Activated T-helper 1 cell treated with anti-CD3 and anti-CD28 coated beads, Interleukin-2, amount 50 U/mL, for 16 hours (primary cell): ENCODE measurements at regions not wholly inside any gene's neighbourhood (a gene's known extent, or its start where the extent isn't known, plus 50 kb on each side); places are given as distances from the start of the nearest gene placed in this dataset.

Experiments
- DNase-seq, 2 donors: peaks; one replicate each; pipeline ENCODE4 v3.0.0-alpha.2; 2020; ENCODE audit warnings: low read depth in 1 of 2, low spot score in 1 of 2

DNA sequence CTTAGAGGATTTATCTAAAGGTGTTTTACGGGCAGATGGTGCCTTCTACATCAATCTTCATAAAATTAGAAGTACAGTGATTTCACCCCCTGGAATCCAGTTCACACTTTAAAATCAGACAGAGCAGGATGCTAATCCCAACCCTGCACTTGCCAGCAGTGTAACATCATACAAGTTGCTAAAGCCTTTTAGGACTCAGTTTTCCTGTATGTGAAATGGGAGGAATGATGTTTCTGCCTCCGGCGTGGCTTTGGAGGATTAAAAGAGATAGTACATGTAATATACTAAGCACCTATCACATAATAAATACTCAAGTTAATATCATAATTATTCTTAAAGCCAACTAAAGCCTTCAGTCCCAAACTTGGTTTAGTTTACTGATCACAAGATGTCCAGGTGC is 257.2 kb upstream of the THBS1 start:
- no peak for DNase-seq

DNA sequence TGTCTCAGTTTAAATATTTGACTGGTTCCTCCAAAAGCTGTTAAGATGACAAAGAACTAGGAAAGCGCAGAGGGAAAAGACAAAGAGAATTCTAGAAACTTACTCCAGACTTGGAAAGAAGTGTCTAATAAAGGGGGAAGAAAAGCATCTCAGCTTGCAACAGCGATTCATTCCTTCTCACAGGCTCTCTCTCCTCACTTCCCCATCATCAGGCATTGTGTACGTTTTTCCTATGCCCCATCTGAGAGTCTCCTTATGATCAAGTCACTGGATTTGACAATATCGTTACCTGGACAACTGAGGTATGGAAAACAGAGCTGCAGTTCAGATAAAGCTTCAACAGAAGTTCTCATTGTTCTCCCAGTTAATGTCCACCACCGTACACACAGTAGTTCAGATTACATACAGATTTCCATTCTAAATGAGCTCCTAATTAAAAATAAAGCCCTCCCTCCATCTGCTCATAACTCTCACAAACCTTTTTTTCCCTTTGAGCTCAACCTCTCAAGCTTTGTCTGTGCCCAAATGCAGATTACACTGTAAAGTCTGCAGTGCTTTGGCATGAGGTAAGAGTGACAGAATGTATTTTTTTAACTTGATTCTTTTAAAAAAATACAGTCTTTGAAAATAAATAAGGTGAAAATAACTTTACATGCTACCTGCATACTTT is 254.4 kb upstream of the THBS1 start:
- DNase-seq: no peak

DNA sequence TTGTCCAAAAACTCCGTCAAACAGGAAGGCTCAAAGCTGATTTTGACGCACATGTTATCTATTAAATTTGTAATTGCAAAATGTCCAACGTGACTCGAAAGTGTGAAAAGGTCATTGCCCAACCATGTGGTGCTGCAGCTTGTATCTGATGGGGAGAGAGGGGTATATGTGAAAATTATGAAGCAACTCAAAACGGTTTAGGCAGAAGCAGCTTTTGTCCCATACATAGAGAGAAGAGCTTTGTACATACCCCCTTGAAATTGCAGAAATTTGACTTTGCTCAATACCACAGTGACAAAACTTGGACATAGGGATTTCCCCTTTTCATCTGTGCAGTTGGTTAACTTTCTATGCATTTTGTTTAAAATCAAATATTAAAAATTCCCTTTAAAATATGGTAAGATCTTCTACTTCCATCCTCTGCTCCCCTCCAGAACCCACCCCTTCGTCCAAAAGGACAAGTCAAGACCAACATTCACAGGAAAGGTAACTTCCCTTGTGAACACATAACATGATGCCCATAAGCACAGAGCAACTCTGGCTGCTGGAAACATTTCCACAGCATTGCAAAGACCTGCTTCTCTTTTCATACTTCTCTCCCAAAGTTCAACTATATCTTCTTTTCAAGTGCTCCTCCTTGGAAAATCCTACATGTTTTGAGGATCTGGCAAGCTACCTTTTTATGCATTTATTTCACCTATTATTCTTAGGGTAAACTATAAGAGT is 253.7 kb upstream of the THBS1 start:
- DNase-seq: no peak

DNA sequence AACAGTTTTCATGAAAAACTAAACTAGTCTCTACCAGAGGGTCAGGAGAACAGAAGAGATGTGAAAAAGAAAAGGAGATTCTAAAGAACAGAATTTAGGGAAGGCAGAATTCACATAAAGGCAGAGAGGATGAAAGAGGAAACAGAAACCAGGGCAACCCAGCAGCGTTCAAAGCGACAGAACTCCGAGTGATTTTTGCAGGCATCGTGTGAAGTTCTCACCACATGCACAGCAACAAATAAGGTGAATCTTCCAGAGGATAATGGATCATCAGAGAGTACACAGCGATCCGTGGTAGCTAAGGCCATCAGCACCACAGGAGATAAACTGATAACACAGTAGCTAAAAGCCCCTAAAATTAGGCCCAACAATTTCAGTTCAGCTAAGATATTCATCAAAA is 250.8 kb upstream of the THBS1 start:
- DNase-seq: no peak

DNA sequence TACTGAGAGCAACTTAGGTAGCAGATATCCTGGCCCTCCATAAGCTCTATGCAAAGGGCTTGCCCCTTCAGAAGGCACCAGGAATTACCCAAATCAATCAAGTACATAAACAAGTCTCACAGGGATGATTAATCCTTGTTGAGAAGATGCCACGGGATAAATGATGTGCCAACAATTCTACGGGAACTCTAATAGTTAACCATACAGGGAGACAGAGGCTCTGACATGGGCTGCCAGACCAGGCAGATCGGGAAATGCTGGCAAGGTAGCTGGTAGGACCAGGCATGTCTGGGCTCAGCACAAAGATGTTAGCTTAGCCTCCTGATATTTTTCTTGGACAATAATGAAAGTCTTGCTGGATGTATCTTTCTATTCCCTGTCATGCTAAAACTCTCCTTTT is 249.3 kb upstream of the THBS1 start:
- no peak for DNase-seq

DNA sequence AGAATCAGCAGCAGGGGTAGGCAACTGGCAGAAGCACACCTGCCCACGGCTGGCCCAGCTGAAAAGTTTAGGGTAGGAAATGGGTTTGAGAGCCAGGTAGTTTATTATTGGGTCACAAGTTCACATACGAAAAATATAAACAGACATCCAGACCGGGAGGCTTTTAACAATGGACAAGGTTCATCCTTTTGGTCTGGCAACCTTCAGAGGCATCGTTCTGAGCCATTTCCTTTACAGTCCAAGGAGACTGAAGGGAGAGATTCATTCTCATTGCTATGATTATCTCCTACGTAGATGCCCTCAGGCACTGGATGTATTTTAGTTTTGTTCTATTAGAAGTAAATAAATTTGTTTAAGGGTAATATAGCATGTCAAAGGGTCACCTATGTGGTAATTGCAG is 248.0 kb upstream of the THBS1 start:
- DNase-seq: no peak

DNA sequence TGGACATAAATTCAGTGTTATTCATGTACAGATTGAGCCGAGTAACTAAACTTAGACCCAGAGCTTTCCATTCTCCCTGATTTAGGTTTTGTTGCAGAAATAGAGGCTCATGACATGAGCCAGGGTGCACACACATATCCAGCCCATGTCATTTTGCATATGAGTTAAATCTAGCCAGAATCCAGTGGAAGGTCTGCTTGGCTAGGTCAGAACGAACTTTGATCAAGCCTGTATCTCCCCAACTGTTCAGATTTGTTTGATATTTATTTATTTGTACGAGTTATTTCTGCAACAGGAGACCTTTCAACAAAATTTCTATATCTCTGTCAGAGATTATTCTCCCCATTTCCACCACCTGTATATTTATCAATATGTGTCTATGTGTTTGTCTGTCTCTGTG is 247.5 kb upstream of the THBS1 start:
- DNase-seq: no peak

DNA sequence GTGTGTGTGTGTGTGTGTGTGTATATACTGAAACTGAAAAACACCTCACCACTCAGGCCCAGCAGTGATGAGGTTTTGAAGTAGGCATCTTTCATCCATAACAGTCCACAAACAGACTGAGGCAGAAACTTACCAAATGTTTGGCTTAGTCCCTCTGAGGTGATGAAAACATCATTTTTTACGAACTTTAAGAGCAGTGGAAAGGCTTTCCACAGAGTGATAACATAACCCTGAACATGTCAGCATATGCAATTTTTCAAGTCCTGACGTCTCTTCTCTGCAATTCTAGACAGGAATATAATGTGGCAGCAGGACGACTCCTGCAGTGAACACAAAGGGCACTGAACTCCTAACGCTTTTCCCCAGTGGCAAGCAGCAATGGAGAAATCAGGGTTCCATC is 247.0 kb upstream of the THBS1 start:
- no peak for DNase-seq

DNA sequence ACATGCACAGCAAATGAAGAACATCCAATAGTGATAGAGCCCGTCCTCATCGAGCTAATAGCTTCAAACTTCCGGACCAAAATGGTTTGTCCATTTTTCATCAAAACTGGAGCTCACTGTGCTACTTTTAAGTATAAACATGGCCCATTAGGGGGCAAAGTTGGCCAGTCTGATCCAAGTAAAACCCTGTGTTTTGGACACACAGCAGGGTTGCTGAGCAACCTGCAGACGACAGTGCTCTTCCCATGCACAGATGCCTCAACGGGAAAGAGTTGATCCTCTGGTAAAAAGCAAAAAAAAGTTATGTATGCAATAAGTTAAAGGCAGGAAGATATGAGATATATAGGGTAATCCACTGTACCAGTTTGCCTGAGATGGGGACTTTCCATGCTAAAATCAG is 244.0 kb upstream of the THBS1 start:
- DNase-seq: no peak

DNA sequence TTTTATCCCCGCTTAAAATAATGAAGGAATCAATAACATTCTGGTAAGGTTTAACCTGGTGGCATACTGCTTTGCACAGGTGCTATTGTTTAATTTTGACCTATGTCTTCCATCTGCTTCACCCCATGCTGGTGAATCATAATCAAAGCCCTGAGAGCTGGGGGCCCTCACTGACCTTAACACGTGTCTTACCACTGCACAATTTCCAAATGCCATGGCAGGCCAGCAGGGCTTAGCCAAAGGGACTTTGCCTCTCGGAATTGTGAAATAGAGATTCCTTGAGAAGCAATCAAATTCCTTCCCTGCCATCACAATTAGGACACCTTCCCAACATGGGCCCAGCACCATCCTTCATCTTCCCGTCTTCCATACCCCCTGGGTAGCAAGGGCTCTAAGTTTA is 242.6 kb upstream of the THBS1 start:
- no peak for DNase-seq

DNA sequence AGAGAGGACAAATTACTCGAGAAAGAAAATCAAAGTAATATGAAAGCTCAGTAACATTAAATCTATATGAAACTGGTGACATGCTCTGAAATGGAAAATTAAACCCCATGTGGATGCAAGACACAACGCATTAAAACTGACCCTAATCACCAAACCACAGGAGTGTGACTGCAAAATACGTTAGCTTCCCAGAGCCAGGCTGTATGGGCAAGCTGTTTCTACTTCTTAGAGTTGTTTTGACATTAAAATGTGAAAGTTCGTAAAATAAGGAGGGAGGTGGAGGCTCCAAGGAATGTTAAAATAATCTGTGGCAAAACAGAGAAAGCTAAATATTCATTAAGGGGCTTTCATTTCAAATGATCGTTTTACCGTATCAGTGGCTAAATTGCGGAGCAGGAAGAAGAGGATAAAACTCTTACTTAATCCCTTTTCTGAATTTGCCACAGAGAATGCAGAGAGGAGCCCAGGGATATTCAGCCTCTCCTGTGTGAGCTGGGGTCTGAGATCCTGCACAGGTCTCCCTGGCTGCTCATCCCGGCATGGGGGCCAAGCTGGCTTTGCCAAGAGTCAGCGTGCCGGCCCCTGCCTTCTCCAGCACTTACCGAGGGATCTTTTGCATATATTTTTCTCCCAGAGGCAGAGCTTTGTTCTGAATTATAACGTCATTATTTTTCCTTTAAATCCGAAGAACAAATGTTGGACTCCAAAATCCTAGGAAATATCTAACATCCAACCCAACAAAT is 239.8 kb upstream of the THBS1 start:
- DNase-seq: no peak

DNA sequence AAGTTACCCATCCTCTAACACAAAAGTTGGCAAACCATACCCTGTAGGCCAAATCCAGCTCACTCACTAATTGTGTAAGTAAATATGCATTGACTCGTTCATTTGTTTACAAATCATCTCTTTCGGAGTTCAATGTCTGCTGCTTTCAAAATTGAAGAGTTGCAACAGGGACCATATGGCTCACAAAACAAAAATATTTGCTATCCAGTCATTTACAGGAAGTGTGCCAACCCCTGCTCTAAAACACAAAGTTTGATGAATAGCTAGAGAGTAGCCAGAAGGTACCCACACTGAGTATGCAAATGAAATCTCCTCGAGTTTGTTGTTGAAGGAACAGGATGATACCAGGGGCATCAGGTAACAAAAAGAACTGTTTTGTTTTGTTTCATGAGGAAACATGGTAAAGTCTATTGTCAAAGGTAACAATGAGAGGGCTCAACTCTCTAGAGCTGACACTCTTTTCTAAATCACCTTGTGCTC is 236.2 kb upstream of the THBS1 start:
- no peak for DNase-seq

DNA sequence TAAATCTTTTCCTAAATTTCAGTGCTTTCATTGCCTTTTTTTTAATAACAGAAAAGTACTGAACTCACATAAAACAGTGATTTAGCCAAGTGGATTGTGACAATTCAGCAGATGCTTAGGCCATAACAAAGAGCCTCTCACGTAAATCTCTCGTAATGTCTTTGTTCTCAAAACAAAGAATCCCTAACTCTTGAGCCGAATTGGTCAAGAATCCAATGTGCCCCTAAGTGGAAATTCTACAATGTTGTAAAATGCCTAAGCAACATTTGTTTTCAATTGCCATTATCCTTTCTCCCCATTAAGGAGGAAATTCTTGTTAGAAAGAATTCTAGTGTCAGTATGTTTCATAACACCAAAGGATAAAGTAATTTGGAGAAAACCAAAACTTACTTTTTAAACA is 235.7 kb upstream of the THBS1 start:
- DNase-seq: no peak

DNA sequence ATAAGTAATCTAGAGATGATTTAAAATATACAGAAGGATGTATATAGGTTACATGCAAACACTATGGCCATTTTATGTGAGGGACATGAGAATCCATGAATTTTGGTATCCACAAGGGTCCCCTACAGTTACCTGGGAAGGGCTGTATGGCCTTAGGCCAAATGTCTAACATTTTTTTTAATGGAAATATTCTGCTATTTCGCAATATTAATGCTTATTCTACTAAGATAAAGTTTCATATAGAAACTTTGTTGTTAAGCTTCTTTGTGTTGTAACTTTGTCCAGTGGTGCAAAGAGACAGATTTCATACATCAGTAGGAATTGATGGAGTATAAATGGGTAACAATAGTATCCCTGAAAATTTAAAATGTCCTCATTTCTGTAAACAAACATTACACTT is 233.4 kb upstream of the THBS1 start:
- DNase-seq: no peak

DNA sequence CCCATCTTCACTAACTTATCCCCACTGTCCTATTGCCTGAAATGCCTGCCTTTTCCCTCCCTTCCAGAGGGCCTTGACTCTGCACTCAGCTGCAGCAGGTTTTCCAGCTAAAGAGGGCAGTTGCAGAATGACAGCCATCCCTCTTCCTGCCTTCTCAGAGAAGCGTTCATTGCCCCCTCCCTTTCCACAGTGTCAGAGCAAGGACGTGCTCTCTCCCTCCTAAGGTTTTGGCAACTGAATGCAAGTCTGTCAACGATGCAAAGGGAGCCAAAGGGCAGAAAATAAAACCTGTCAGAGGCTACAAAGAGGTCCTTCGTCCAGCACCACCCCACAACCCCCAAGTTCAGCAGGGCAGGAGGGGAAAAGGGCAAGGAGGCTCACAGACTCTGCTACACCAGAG is 230.1 kb upstream of the THBS1 start:
- DNase-seq: no peak

DNA sequence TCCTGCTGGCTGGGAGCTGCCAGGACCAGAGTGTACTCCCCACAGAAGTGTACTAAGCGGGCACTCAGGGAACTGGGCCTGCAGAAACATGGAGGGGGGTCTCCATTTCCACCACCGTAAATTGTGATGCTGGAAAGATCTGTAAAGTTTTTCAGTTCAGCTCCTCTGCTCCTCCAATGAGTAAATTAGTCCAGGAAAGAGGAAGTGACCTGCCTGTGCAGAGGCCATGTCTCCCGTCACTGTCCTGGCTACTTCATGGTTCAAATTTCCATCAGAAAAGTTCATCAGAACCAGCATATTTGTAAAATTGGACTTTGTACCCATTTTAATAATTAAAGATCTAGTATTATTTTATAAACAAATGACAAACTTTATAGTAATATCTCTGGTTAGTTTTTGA is 226.7 kb upstream of the THBS1 start:
- DNase-seq: no peak

DNA sequence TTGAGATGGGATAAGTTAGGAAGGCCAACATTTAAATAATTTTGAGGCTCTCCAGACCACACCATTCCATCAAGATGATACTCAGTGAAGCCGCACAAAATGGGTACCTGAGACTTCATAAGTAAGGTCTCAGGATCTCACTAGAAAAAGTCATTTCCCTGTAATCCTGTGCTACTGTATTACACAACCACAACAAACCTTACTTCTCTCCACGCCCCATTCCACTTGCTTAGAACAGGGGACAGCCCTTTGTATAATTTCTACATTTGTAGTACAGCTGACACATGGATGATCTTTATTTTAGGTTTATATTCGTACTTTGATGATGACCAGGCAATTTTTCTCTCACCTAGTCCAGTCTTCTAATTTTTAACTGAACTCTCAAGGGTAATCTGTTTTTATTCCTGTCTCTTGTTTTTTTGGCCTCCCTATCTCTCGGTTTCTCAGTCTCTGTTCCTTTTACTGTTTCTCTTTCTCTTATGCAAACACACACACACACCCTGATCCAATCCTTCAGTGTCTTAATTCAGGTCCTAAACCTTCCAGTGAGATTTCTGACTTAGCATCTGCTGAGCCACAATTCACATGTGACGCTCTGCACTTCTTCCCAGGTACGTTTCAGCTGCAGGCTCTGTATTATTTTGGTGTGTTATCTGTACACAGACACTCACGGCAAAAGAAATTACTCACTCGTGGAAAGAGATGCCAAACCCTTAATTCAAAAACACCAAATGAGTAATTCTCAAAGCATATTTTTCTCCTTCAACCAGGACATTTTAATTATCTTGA is 223.2 kb upstream of the THBS1 start:
- DNase-seq: no peak

DNA sequence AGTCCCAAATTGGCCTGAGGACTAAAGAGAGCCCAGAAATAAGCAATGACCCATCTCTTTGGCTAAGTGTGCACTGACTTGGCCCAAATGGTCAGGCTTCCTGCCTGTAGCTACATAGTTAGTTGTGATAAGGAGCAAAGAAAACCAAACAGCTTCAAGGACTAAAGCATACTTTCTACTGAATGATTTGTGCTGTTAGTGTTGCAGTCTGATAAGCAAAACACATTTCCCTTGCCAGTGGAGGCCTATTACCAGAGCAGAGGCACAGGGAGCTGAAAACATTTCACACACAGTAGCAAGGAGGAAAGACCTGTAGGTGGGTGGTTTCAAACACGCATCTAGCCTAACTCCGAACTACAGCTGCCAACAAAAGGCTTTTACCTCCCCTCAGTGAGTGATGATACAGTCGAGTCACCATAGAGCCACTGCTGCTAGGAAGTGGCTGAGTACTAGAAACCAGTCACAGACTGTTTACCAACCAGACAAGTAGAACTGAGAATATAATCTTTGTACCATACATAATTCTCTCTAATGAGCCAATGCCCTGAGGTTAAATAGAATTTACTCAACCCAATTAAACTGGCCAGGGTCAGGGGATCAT is 222.3 kb upstream of the THBS1 start:
- DNase-seq: no peak

DNA sequence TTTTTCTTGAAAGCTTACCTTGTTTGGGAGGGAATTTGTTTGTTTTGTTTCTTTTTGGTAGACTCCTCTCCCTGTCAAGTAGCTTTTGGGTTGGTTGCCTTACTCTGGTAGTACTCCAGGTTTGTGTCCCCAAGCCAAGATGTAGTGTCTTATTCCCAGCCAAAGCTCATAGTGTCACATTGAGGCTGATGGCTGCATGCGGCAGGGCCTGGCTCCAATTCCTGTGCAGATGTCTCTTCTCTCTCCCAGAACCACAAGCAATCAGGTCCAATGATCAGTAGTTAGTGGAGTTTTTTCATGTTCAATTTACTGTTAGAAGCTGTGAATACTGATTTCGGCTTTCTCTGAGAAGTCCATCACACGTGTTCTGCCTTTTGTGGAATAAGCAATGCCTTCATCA is 221.1 kb upstream of the THBS1 start:
- DNase-seq: no peak

DNA sequence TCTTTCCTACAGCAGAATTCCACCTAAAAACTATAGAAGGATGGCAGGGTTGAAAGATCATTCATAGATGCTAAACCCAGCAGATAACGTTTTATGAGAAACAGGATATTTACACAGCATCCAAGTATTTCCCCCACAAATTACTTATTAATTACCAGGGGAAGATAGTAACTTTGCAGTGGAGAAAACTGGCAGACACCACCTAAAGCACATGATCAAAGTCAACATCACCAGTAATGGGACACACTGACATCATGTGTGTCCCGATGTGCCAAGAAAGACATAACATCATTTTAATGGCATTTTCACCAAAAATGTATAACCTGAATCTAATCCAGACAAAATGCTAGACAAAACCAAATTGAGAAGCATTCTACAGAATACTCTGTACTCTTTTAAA is 220.4 kb upstream of the THBS1 start:
- no peak for DNase-seq

DNA sequence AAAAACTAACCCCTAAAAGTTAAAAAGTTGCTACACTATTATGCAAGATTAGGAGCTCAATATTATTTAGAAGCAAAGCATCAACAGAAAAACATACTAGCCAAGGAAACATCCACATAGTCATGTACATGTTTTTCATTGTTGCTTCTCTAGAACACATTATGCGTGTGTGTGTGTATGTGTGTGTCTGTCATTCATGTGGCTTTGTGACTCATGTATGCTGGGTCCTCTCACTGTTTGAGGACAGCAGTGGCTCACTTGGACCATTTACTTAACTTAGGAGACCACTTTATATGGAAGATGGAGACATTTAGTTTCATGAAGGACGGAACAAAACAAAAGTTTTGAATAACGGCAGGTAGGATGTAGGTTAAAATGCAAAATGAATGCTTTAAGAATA is 219.4 kb upstream of the THBS1 start:
- DNase-seq: no peak
